ENCODE measurements at regions not wholly inside any gene's neighbourhood (a gene's known extent, or its start where the extent isn't known, plus 50 kb on each side); places are given as distances from the start of the nearest gene placed in this dataset.

GRCh38 chr5:54680998-54681397 lies 163.4 kb downstream of the SNX18 start:
- TF ChIP-seq POLR2A (IDR thresholded peaks at IDR 0.05; ENCODE audit: borderline replicate concordance, extremely low read depth, insufficient read depth, insufficient read length) (no peak), CTCF (IDR thresholded peaks at IDR 0.05 in 2 of 3, conservative IDR thresholded peaks at IDR 0.05 in 1 of 3; ENCODE audit: borderline replicate concordance in 1 of 3, insufficient read depth in 1 of 3, low read depth in 2 of 3, low read length in 2 of 3) (no peak), ATF3 (IDR thresholded peaks at IDR 0.05) (no peak), MAX (IDR thresholded peaks at IDR 0.05) (no peak), YY1 (IDR thresholded peaks at IDR 0.05; ENCODE audit: extremely low read depth, insufficient replicate concordance, low read depth, low read length) (no peak), TCF7L2 (IDR thresholded peaks at IDR 0.05; ENCODE audit: borderline replicate concordance, extremely low read depth, insufficient read depth, insufficient read length) (no peak)

All from HCT116 (cell line).